ENCODE measurements at regions not wholly inside any gene's neighbourhood (a gene's known extent, or its start where the extent isn't known, plus 50 kb on each side); places are given as distances from the start of the nearest gene placed in this dataset.
A peak's percentile ranks its signal among the peaks of the same experiment; 100 is the strongest.

GRCh38 chr3:22720596-22720995, 482.5 kb upstream of the UBE2E2 start:
- Mint-ChIP-seq H3K27me3 (no peaks in the 10 kb centered on the region), H3K4me1 (no peaks in the 10 kb centered on the region), H3K9me3 (peaks cover 0 to 6% (median 5%) of the 10 kb centered on the region in 8 donors), H3K36me3 (no peaks in the 10 kb centered on the region), H3K4me3 (no peak overlapping the region), H3K27ac (no peak overlapping the region)
- Histone ChIP-seq H3K36me3 (ENCODE audit: insufficient read depth, low read length) (no peaks in the 10 kb centered on the region), H3K27me3 (ENCODE audit: insufficient read depth, low read length) (no peaks in the 10 kb centered on the region), H3K9me3 (ENCODE audit: control insufficient read depth in 1 of 2, low read length in 2 of 2) (no peaks in the 10 kb centered on the region), H3K4me1 (ENCODE audit: insufficient read depth, low read length) (no peaks in the 10 kb centered on the region), H3K27ac (ENCODE audit: low read depth, low read length) (no peak overlapping the region), H3K4me3 (ENCODE audit: low read length in 2 of 2) (no peak overlapping the region)
- ChIA-PET CTCF (ENCODE audit: partially characterized antibody) (no interaction called here), POLR2A (ENCODE audit: partially characterized antibody) (no interaction called here)
- intact Hi-C loops (cut with micrococcal nuclease): no loop called here
- DNase-seq: no peak

DNA sequence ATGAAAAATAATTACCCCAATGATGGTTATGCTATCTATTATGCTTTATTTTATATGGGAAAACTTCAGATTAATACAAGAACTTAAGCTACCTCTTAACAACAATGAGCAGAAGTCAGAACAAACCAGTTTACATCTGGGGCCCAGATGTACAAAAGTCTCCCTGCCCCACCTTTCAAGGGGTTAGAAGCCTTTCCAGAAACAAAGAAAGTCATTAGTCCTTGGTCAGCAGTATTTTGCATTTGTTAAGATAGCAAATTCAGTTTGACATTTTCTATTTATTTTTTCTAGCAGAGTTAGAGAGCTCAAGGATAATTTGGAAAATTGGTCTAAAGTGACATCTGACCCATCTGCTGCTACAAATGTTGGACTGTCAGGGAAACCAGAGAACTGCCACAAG, 478.7 kb upstream of the UBE2E2 start:
- POLR2A ChIA-PET (ENCODE audit: partially characterized antibody): no interaction called here
- no peaks in the 10 kb centered on the region for H3K27me3 Mint-ChIP-seq

DNA sequence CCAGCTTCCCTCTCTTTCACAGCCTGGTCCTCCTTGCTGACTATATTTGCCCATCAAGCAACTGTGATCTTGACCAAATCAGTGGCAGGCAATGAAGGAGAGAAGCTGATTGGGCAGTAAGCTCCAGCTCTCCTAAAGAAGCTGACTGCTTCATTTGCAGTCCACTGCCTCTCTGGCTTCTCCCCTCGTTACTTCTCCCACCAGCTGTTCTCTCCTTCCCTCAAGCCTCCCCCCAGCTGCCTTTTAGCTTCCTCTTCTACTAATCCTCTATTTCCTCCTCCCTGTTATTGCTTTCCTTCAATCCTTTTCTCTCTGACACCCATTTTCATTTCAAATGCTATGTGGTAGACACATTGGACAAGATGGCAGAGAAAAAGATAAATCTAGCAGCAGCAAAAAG, 474.7 kb upstream of the UBE2E2 start:
- Histone ChIP-seq H3K27ac (ENCODE audit: low read depth, low read length) (no peak overlapping the region), H3K4me1 (ENCODE audit: insufficient read depth, low read length) (no peaks in the 10 kb centered on the region), H3K9me3 (ENCODE audit: control insufficient read depth in 1 of 2, low read length in 2 of 2) (no peaks in the 10 kb centered on the region), H3K27me3 (ENCODE audit: insufficient read depth, low read length) (no peaks in the 10 kb centered on the region), H3K36me3 (ENCODE audit: insufficient read depth, low read length) (no peaks in the 10 kb centered on the region), H3K4me3 (ENCODE audit: low read length in 2 of 2) (no peak overlapping the region)
- ChIA-PET CTCF (ENCODE audit: partially characterized antibody) (no interaction called here), POLR2A (ENCODE audit: partially characterized antibody) (no interaction called here)
- H3K9me3 Mint-ChIP-seq: peaks cover 0 to 12% (median 6%) of the 10 kb centered on the region in 8 donors
- no peak overlapping the region for H3K27ac Mint-ChIP-seq
- no peak for DNase-seq
- intact Hi-C loops (cut with micrococcal nuclease): no loop called here
- no peak overlapping the region for H3K4me3 Mint-ChIP-seq
- no peaks in the 10 kb centered on the region for H3K36me3 Mint-ChIP-seq
- H3K27me3 Mint-ChIP-seq: no peaks in the 10 kb centered on the region
- H3K4me1 Mint-ChIP-seq: no peaks in the 10 kb centered on the region

More for the DNA sequence above, 478.7 kb upstream of the UBE2E2 start:
- no peaks in the 10 kb centered on the region for H3K4me1 Mint-ChIP-seq
- Histone ChIP-seq H3K27me3 (ENCODE audit: insufficient read depth, low read length) (no peaks in the 10 kb centered on the region), H3K36me3 (ENCODE audit: insufficient read depth, low read length) (no peaks in the 10 kb centered on the region), H3K4me1 (ENCODE audit: insufficient read depth, low read length) (no peaks in the 10 kb centered on the region), H3K9me3 (ENCODE audit: control insufficient read depth in 1 of 2, low read length in 2 of 2) (no peaks in the 10 kb centered on the region), H3K27ac (ENCODE audit: low read depth, low read length) (no peak overlapping the region), H3K4me3 (ENCODE audit: low read length in 2 of 2) (no peak overlapping the region)
- H3K27ac Mint-ChIP-seq: no peak overlapping the region
- H3K36me3 Mint-ChIP-seq: no peaks in the 10 kb centered on the region
- no peak for DNase-seq
- H3K4me3 Mint-ChIP-seq: no peak overlapping the region
- CTCF ChIA-PET (ENCODE audit: partially characterized antibody): interaction anchor here (1.4 kb wide), 1 partner anchor 11 kb away, joined by 3 read pairs; no protein-coding TSS in a partner anchor
- H3K9me3 Mint-ChIP-seq: peaks cover 0 to 10% (median 3%) of the 10 kb centered on the region in 8 donors
- intact Hi-C loops (cut with micrococcal nuclease): no loop called here

DNA sequence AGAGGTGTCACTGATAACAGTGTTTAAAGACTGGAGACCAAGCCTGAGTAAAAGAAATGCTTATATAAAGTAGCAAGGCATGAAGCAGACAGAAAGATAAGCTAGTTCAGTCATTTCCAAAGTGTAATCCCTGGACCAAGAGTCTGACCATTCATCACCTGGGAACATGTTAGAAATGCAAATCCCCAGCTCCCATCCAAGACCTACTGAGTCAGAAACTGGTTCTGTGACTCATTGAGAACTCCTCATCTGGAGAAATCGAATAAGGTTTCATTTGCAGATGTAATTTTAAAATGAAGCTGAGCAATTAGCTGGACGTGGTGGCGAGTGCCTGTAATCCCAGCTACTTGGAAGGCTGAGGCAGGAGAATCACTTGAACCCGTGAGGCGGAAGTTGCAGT, 473.9 kb upstream of the UBE2E2 start:
- Histone ChIP-seq H3K9me3 (ENCODE audit: control insufficient read depth in 1 of 2, low read length in 2 of 2) (no peaks in the 10 kb centered on the region), H3K27ac (ENCODE audit: low read depth, low read length) (no peak overlapping the region), H3K36me3 (ENCODE audit: insufficient read depth, low read length) (no peaks in the 10 kb centered on the region), H3K27me3 (ENCODE audit: insufficient read depth, low read length) (no peaks in the 10 kb centered on the region), H3K4me3 (ENCODE audit: low read length in 2 of 2) (no peak overlapping the region), H3K4me1 (ENCODE audit: insufficient read depth, low read length) (no peaks in the 10 kb centered on the region)
- no peak for DNase-seq
- ChIA-PET POLR2A (ENCODE audit: partially characterized antibody) (no interaction called here), CTCF (ENCODE audit: partially characterized antibody) (no interaction called here)
- Mint-ChIP-seq H3K4me3 (no peak overlapping the region), H3K9me3 (peaks cover 0 to 13% (median 6%) of the 10 kb centered on the region in 8 donors), H3K36me3 (no peaks in the 10 kb centered on the region), H3K4me1 (no peaks in the 10 kb centered on the region), H3K27me3 (no peaks in the 10 kb centered on the region), H3K27ac (no peak overlapping the region)
- intact Hi-C loops (cut with micrococcal nuclease): no loop called here

DNA sequence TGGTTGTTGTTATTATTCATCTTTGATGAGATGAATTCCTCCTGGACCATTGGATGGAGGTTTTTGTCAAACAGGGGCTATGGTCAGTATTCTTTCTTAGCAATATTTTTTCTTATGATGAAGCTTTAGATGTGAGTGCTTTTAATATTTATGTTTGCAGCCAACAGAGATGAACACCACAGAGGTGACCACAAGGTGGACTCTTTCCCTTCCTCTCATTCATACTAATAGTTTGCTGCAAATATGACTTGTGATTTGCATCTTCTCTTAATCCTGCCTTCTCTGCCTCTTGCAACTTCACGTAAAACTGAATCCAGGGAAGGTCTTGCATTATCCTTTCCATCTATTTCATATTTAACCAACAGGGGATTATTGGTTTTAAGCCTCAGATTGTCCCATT, 473.1 kb upstream of the UBE2E2 start:
- no peaks in the 10 kb centered on the region for H3K4me1 ChIP-seq (ENCODE audit: insufficient read depth, low read length)
- ChIA-PET POLR2A (ENCODE audit: partially characterized antibody) (no interaction called here), CTCF (ENCODE audit: partially characterized antibody) (no interaction called here)
- Mint-ChIP-seq H3K4me1 (no peaks in the 10 kb centered on the region), H3K27ac (no peak overlapping the region), H3K9me3 (peaks cover 0 to 15% (median 6%) of the 10 kb centered on the region in 8 donors), H3K4me3 (no peak overlapping the region), H3K36me3 (no peaks in the 10 kb centered on the region), H3K27me3 (no peaks in the 10 kb centered on the region)
- no peak overlapping the region for H3K4me3 ChIP-seq (ENCODE audit: low read length in 2 of 2)
- DNase-seq: no peak
- intact Hi-C loops (cut with micrococcal nuclease): no loop called here
- no peaks in the 10 kb centered on the region for H3K9me3 ChIP-seq (ENCODE audit: control insufficient read depth in 1 of 2, low read length in 2 of 2)
- no peaks in the 10 kb centered on the region for H3K36me3 ChIP-seq (ENCODE audit: insufficient read depth, low read length)
- no peak overlapping the region for H3K27ac ChIP-seq (ENCODE audit: low read depth, low read length)
- no peaks in the 10 kb centered on the region for H3K27me3 ChIP-seq (ENCODE audit: insufficient read depth, low read length)

DNA sequence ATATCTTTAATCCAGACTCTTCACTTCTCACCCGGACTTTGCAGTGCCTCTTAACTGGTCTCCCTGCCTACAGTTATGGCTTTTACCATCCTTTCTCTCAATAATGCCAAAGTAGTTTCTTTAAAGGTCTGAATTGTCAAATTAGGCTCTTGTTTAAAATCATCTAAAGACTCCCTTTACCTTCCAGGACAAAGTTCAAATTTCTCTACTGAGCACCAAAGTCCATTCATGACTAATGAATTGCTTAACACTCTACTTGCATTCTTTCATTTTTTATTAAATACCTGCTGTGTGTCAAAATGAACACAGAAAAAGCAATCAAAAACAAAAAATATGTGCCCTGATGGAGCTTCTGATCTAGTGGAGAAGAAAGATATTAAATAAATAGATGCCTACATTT, 472.4 kb upstream of the UBE2E2 start:
- Histone ChIP-seq H3K36me3 (ENCODE audit: insufficient read depth, low read length) (no peaks in the 10 kb centered on the region), H3K4me3 (ENCODE audit: low read length in 2 of 2) (no peak overlapping the region), H3K27ac (ENCODE audit: low read depth, low read length) (no peak overlapping the region), H3K9me3 (ENCODE audit: control insufficient read depth in 1 of 2, low read length in 2 of 2) (no peaks in the 10 kb centered on the region), H3K27me3 (ENCODE audit: insufficient read depth, low read length) (no peaks in the 10 kb centered on the region), H3K4me1 (ENCODE audit: insufficient read depth, low read length) (no peaks in the 10 kb centered on the region)
- intact Hi-C loops (cut with micrococcal nuclease): no loop called here
- H3K27me3 Mint-ChIP-seq: no peaks in the 10 kb centered on the region
- no peak overlapping the region for H3K27ac Mint-ChIP-seq
- no peak for DNase-seq
- POLR2A ChIA-PET (ENCODE audit: partially characterized antibody): no interaction called here
- no peaks in the 10 kb centered on the region for H3K4me1 Mint-ChIP-seq
- CTCF ChIA-PET (ENCODE audit: partially characterized antibody): no interaction called here
- peaks cover 0 to 15% (median 6%) of the 10 kb centered on the region in 8 donors for H3K9me3 Mint-ChIP-seq
- no peak overlapping the region for H3K4me3 Mint-ChIP-seq
- H3K36me3 Mint-ChIP-seq: no peaks in the 10 kb centered on the region

GRCh38 chr3:22731901-22732300, 471.2 kb upstream of the UBE2E2 start:
- no peak for DNase-seq
- intact Hi-C loops (cut with micrococcal nuclease): no loop called here
- Mint-ChIP-seq H3K27ac (no peak overlapping the region), H3K27me3 (no peaks in the 10 kb centered on the region), H3K4me3 (no peak overlapping the region), H3K4me1 (no peaks in the 10 kb centered on the region), H3K36me3 (no peaks in the 10 kb centered on the region), H3K9me3 (peaks cover 0 to 16% (median 7%) of the 10 kb centered on the region in 8 donors)
- Histone ChIP-seq H3K9me3 (ENCODE audit: control insufficient read depth in 1 of 2, low read length in 2 of 2) (no peaks in the 10 kb centered on the region), H3K36me3 (ENCODE audit: insufficient read depth, low read length) (no peaks in the 10 kb centered on the region), H3K27me3 (ENCODE audit: insufficient read depth, low read length) (no peaks in the 10 kb centered on the region), H3K4me3 (ENCODE audit: low read length in 2 of 2) (no peak overlapping the region), H3K27ac (ENCODE audit: low read depth, low read length) (no peak overlapping the region), H3K4me1 (ENCODE audit: insufficient read depth, low read length) (no peaks in the 10 kb centered on the region)
- ChIA-PET CTCF (ENCODE audit: partially characterized antibody) (no interaction called here), POLR2A (ENCODE audit: partially characterized antibody) (no interaction called here)

- no peak overlapping the region for H3K4me3 ChIP-seq (ENCODE audit: low read length in 2 of 2)
- DNase-seq: no peak
- Mint-ChIP-seq H3K4me1 (no peaks in the 10 kb centered on the region), H3K4me3 (no peak overlapping the region), H3K9me3 (peaks cover 0 to 16% (median 8%) of the 10 kb centered on the region in 8 donors), H3K27ac (peak overlapping the region in 1 of 7 donors; percentile 43), H3K27me3 (no peaks in the 10 kb centered on the region), H3K36me3 (no peaks in the 10 kb centered on the region)
- H3K27ac ChIP-seq (ENCODE audit: low read depth, low read length): no peak overlapping the region
- H3K9me3 ChIP-seq (ENCODE audit: control insufficient read depth in 1 of 2, low read length in 2 of 2): no peaks in the 10 kb centered on the region
- POLR2A ChIA-PET (ENCODE audit: partially characterized antibody): no interaction called here
- H3K36me3 ChIP-seq (ENCODE audit: insufficient read depth, low read length): no peaks in the 10 kb centered on the region
- intact Hi-C loops (cut with micrococcal nuclease): no loop called here
- CTCF ChIA-PET (ENCODE audit: partially characterized antibody): no interaction called here
- no peaks in the 10 kb centered on the region for H3K27me3 ChIP-seq (ENCODE audit: insufficient read depth, low read length)
- no peaks in the 10 kb centered on the region for H3K4me1 ChIP-seq (ENCODE audit: insufficient read depth, low read length)
These were observed 470.5 kb upstream of the UBE2E2 start for GRCh38 chr3:22732641-22733040.
